GM21447 (cell line): ENCODE measurements at regions not wholly inside any gene's neighbourhood (a gene's known extent, or its start where the extent isn't known, plus 50 kb on each side); places are given as distances from the start of the nearest gene placed in this dataset.

ENCODE experiments used
- ATAC-seq: cut with Tn5 transposase; IDR thresholded peaks from one replicate; pipeline ENCODE4 v1.9.1; 2021; ENCODE audit not compliant: unreplicated experiment

- no peak for ATAC-seq
Measured at GRCh38 chr1:228986093-228986904, 251.0 kb downstream of the RHOU start.

GRCh38 chr1:228987286-228987685 is 252.0 kb downstream of the RHOU start:
- ATAC-seq = no peak

- ATAC-seq = no peak
Measured at GRCh38 chr1:228987736-228988506, 252.6 kb downstream of the RHOU start.

- ATAC-seq = no peak
Measured at GRCh38 chr1:228988664-228989063, 253.4 kb downstream of the RHOU start.

GRCh38 chr1:228989176-228989575 is 253.9 kb downstream of the RHOU start:
- ATAC-seq = no peak

GRCh38 chr1:228989676-228989991 is 254.4 kb downstream of the RHOU start:
- ATAC-seq = no peak

- ATAC-seq = no peak
Measured at GRCh38 chr1:228989992-228990827, 254.9 kb downstream of the RHOU start.

GRCh38 chr1:228990906-228991569 is 255.8 kb downstream of the RHOU start:
- no peak for ATAC-seq

GRCh38 chr1:228992044-228992443 is 256.8 kb downstream of the RHOU start:
- no peak for ATAC-seq

GRCh38 chr1:228992907-228993535 is 257.7 kb downstream of the RHOU start:
- no peak for ATAC-seq

- no peak for ATAC-seq
Measured at GRCh38 chr1:228994676-228995594, 259.7 kb downstream of the RHOU start.

- ATAC-seq = no peak
Measured at GRCh38 chr1:228996281-228996680, 261.0 kb downstream of the RHOU start.

- ATAC-seq = no peak
Measured at GRCh38 chr1:228997721-228998144, 262.5 kb downstream of the RHOU start.

GRCh38 chr1:228998179-228998578 is 262.9 kb downstream of the RHOU start:
- no peak for ATAC-seq

GRCh38 chr1:228999446-229000170 is 264.3 kb downstream of the RHOU start:
- ATAC-seq = no peak

- ATAC-seq = no peak
Measured at GRCh38 chr1:229000187-229000586, 264.9 kb downstream of the RHOU start.

- no peak for ATAC-seq
Measured at GRCh38 chr1:229001467-229002011, 266.3 kb downstream of the RHOU start.

- no peak for ATAC-seq
Measured at GRCh38 chr1:229002037-229002436, 266.8 kb downstream of the RHOU start.
